ENCODE measurements at regions not wholly inside any gene's neighbourhood (a gene's known extent, or its start where the extent isn't known, plus 50 kb on each side); places are given as distances from the start of the nearest gene placed in this dataset.

DNA sequence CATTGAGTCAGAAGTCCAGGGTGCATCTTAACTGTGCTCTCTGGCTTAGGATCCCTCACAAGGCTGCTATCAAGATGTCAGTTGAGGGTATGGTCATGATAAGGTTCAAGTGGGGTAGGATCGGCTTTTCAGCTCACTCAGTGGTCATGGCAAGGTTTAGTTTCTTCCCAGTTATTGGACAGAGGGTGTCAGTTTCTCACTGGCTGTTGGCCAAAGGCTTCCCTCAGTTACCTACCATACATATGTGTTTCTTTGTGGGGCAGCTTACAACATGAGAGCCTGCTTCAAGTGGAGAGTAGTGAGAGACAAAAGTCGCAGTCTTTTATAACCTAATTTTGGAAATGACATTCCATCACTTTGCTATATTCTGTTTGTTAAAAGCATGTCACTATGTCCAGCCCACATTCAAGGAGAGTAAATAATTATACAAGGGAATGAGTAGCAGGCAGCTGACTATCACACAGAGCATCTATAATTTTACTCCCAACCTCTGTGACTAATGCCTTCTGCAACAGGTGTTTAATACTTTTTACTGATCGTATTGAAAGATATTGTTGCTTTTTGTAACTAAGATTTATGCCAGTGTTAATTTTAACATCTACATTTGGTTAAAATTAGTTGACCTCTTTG, 572.8 kb upstream of the FBXO33 start:
- H3K27me3 Mint-ChIP-seq, result no peaks in the 10 kb centered on the region
- no peak overlapping the region for H3K27ac Mint-ChIP-seq
- no peak for DNase-seq (ENCODE audit: low spot score, unreplicated experiment)
- H3K4me1 Mint-ChIP-seq (ENCODE audit: low read depth), result no peaks in the 10 kb centered on the region
- H3K9me3 Mint-ChIP-seq (ENCODE audit: low read depth), result no peaks in the 10 kb centered on the region
- H3K4me3 Mint-ChIP-seq (ENCODE audit: low read depth), result no peak overlapping the region
- no peaks in the 10 kb centered on the region for H3K36me3 Mint-ChIP-seq (ENCODE audit: insufficient read depth)
- TF ChIP-seq, protein P1, sequence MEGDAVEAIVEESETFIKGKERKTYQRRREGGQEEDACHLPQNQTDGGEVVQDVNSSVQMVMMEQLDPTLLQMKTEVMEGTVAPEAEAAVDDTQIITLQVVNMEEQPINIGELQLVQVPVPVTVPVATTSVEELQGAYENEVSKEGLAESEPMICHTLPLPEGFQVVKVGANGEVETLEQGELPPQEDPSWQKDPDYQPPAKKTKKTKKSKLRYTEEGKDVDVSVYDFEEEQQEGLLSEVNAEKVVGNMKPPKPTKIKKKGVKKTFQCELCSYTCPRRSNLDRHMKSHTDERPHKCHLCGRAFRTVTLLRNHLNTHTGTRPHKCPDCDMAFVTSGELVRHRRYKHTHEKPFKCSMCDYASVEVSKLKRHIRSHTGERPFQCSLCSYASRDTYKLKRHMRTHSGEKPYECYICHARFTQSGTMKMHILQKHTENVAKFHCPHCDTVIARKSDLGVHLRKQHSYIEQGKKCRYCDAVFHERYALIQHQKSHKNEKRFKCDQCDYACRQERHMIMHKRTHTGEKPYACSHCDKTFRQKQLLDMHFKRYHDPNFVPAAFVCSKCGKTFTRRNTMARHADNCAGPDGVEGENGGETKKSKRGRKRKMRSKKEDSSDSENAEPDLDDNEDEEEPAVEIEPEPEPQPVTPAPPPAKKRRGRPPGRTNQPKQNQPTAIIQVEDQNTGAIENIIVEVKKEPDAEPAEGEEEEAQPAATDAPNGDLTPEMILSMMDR (IDR thresholded peaks at IDR 0.05; ENCODE audit: unreplicated experiment), result no peak

DNA sequence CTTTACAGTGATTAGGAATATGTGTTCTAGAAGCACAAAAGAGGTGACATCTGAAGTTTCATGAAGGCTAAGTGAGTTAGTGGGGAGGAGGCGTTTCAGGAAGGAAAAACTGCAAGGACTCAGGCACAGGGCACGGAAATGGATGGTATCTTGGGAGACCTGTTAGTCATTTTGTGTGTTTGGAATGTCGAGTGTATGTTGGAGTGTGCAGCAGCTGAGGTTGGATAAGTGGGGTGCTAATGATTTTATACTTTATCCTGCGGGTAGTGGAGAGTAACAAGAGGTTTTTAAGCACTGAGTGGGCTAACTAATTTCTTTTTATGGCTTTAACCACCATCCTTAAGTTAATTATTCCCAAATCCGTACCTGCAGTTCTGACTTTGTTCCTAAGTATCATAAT, 571.5 kb upstream of the FBXO33 start:
- Mint-ChIP-seq H3K9me3 (ENCODE audit: low read depth) (no peaks in the 10 kb centered on the region), H3K36me3 (ENCODE audit: insufficient read depth) (no peaks in the 10 kb centered on the region), H3K27ac (no peak overlapping the region), H3K27me3 (no peaks in the 10 kb centered on the region), H3K4me1 (ENCODE audit: low read depth) (no peaks in the 10 kb centered on the region), H3K4me3 (ENCODE audit: low read depth) (no peak overlapping the region)
- no peak for DNase-seq (ENCODE audit: low spot score, unreplicated experiment)
- TF ChIP-seq, protein P1 (IDR thresholded peaks at IDR 0.05; ENCODE audit: unreplicated experiment), result no peak

DNA sequence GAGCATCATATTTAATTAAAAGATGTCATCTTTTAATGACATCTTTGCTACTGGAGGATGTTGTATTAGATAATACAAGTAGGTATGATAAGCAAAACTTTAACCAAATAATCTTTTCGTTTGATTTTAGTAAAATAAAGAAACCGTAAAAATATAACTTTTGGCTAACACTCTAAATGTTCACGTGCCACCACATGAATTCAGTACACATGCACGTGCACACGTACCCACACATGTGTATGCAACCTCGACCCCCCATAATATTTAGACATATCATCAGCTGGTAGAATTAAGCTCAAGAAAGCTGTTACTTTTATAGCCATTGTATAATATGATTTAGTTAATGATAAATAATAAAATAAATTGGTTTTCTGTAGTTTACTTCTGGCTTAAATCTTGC, 566.6 kb upstream of the FBXO33 start:
- Mint-ChIP-seq H3K27me3 (no peaks in the 10 kb centered on the region), H3K4me3 (ENCODE audit: low read depth) (no peak overlapping the region), H3K27ac (no peak overlapping the region), H3K4me1 (ENCODE audit: low read depth) (peaks cover 3% of the 10 kb centered on the region), H3K36me3 (ENCODE audit: insufficient read depth) (no peaks in the 10 kb centered on the region), H3K9me3 (ENCODE audit: low read depth) (no peaks in the 10 kb centered on the region)
- no peak for DNase-seq (ENCODE audit: low spot score, unreplicated experiment)
- TF ChIP-seq, protein P1 (IDR thresholded peaks at IDR 0.05; ENCODE audit: unreplicated experiment), result no peak

DNA sequence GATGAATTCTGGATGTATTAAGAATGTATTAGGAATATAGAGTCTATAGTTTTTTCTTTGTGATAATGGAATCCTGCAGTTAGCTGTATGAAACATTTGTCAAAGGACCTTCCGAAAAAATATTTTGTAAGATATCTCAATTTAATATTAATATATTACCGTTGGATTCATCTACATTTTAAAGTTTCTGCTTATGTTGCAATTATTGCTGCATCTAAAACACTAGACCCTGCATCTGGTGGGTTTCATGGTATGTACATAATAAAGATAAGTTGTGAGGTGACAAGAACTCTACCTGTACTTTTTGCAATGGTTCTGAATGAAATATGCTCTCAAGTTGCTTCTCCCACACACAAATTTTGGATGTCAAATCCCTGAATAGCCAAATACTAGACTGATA, 565.9 kb upstream of the FBXO33 start:
- no peaks in the 10 kb centered on the region for H3K36me3 Mint-ChIP-seq (ENCODE audit: insufficient read depth)
- H3K4me1 Mint-ChIP-seq (ENCODE audit: low read depth), result peaks cover 3% of the 10 kb centered on the region
- no peaks in the 10 kb centered on the region for H3K27me3 Mint-ChIP-seq
- H3K4me3 Mint-ChIP-seq (ENCODE audit: low read depth), result no peak overlapping the region
- H3K27ac Mint-ChIP-seq, result no peak overlapping the region
- peaks cover 6% of the 10 kb centered on the region for H3K9me3 Mint-ChIP-seq (ENCODE audit: low read depth)
- TF ChIP-seq, protein P1 (IDR thresholded peaks at IDR 0.05; ENCODE audit: unreplicated experiment), result no peak
- no peak for DNase-seq (ENCODE audit: low spot score, unreplicated experiment)

DNA sequence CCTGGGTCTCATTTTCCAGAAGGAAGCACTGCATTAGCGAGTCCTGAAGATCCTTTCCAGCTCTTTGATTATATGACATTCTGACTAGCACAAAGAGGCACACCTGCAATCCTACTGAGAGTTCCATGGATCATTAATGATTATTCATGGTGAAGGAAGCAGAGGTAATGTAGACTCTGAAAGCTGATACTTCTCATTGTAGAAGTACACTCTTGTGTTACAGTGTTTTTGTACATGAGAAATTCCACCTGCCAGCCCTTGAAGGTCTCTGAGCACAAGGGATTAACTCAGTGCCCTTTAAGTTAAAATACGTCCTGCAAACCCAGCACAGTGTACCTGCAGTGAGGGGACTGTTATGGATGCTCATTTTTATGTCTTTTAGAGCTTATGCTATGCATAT, 558.8 kb upstream of the FBXO33 start:
- DNase-seq (ENCODE audit: low spot score, unreplicated experiment), result no peak
- Mint-ChIP-seq H3K36me3 (ENCODE audit: insufficient read depth) (no peaks in the 10 kb centered on the region), H3K4me3 (ENCODE audit: low read depth) (no peak overlapping the region), H3K27ac (no peak overlapping the region), H3K4me1 (ENCODE audit: low read depth) (peaks cover 3% of the 10 kb centered on the region), H3K27me3 (no peaks in the 10 kb centered on the region), H3K9me3 (ENCODE audit: low read depth) (peaks cover 14% of the 10 kb centered on the region)
- TF ChIP-seq, protein P1 (IDR thresholded peaks at IDR 0.05; ENCODE audit: unreplicated experiment), result no peak

All from progenitor cell of endocrine pancreas (in vitro differentiated cells).